Stromal cell of bone marrow (primary cell): ENCODE measurements at regions not wholly inside any gene's neighbourhood (a gene's known extent, or its start where the extent isn't known, plus 50 kb on each side); places are given as distances from the start of the nearest gene placed in this dataset.
"Not testable (repeated sequence)": the region's sequence is repeated elsewhere in the genome, so short reads cannot be mapped to it uniquely, and the experiment has no call there.

Experiments
- DNase-seq: peaks from one replicate; pipeline ENCODE4 v3.0.0-alpha.2; 2012; ENCODE audit warnings: low read depth

DNA sequence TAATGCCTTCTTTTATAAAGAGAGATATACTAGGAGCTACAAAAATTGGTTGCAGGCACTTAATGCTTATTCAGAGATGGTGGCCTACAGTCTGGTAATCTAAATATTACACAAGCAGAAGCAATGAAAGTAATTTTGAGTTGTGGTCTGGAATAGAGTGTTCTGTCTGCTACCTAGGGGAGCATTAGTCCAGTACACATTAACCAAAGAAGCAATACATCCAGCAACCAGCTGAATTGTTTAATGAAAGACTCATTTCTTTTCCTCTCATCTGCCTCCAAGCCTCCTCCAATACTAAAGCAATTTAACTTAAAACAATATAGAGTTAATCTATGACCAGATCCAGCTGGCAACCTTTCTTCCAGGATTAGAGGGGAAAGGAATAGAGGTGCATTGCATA is 877.1 kb upstream of the CNTN5 start:
- no peak for DNase-seq

DNA sequence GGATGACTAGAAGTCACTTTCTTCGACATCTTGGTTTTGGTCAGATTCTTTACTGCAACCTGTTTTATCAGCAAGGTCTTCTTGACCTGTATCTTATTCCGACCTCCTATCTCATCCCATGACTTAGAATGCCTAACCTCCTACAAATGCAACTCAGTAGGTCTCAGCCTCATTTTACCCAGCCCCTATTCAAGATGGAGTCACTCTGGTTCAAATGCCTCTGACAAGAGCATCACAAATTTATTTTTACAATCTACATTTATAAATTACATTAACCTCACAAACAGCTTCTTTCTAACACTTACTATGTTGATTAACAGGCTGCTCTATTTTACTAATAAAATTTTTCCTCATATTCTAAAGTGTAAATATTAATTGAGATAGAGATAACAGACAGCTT is 867.0 kb upstream of the CNTN5 start:
- no peak for DNase-seq

DNA sequence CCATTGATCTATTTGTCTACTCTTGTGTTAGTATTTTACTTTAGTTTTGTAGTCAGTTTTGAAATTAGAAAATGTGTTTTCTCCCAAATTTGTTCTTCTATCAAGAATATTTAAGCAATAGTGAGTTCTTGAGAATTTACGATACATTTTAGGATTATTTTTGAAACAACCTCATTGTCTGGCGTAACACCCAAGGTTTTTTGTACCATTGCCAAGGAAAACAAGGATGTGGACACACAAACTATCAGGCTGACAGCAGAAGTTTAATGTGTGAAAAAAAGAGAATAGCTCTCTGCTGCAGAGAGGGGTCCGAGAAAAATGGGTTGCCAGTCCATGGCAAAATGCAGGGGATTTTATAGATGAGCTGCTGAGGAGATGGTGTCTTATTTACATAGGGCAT is 865.1 kb upstream of the CNTN5 start:
- no peak for DNase-seq

DNA sequence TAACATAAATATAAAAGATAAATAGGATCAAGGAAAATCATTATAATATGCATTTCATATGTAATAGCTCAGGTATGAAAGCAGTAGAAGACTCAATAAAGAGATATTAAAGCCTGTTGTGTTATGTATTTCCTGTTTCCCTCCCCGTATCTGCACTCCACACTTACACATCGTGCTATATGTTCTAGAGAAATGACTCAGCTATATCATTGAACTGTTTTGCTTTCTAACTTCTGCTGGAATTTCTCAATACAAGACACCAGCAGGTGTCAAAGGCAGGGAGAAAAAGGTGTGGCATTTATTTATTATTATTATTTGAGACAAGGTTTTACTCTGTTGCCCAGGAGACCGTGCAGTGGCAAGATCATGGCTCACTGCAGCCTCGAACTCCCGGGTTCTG is 842.8 kb upstream of the CNTN5 start:
- no peak for DNase-seq

DNA sequence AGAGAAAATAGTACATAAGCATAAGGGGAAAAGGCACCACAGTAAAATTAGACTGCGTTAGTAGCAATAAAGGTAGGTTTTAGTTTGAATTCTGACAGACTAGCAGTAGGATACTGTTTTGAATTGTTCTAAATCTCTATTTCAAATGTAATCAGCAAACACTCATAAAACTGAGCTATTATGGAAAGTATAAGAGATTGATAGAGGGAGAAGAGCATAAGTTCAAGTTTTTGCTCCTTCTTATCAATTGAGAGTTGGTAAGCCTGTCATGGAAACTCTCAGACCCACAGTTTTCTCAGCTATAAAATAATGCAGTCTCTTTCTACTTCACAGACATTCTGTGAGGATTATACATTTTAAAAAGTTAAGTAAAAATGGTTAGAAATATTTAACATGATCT is 840.2 kb upstream of the CNTN5 start:
- DNase-seq, result no peak

DNA sequence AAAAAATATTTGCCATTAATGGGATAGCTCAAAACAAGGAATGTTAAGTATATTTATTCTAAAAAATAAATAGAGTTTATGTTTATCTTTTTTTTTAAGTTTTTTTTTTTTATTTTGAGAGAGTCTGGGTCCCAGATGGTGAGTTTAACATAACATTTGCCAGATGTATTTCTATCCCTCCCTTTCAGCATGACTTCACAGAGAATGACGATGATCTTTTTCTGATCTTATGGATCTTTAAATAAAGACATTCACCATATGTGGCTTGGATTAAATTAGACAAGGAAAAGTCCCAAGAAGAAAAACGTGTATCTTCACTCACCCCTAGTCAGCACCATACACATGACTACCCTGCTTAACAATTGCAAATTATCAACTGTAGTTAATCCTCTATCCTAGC is 839.8 kb upstream of the CNTN5 start:
- no peak for DNase-seq

DNA sequence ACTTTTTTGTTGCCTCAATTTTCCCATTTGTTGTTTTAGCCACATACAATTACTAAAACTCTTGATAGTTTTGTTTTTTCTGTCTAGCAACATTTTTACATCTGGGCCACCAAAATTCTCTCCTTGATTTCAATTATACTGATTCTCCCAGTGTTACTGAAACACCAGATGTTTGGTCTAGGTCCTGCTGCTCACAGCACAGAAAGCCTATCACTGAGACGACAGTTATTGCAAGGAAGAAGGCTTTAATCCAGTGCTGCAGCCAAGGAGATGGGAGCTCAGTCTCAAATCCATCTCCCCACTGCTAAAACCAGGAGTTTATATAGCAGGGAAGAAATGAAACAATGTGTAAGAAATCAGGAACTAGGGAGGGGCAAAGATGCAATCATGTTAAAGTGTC is 837.7 kb upstream of the CNTN5 start:
- DNase-seq, result no peak

DNA sequence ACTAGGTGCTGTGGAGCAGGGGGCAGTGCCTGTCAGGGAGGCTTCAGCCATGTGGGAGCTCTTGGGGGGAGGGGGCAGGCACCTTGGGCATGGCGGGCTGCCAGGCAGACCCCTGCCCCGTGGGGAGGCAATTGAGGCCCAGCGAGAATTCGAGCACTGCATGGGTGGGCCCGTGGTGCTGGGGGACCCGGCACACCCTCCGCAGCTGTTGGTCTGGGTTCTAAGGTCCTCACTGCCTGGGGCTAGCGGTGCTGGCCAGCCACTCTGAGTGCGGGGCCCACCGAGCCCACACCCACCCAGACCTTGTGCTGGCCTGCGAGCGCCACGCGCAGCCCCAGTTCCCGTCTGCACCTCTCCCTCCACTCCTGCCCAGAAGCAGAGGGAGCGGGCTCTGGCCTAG is 835.5 kb upstream of the CNTN5 start:
- DNase-seq, result no peak

DNA sequence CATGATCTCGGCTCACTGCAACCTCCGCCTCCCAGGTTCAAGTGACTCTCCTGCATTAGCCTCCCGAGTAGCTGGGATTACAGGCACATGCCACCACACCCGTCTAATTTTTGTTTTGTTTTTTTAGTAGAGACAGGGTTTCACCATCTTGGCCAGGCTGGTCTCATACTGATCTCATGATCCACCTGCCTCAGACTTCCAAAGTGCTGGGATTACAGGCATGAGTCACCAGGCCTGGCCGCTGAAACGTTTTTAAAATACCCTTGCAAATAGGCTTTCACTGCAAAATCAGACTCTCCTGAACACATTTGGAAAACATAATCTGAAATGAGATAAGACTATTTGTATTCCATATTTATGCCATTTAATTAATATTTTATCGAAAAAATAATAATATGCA is 826.1 kb upstream of the CNTN5 start:
- no peak for DNase-seq

DNA sequence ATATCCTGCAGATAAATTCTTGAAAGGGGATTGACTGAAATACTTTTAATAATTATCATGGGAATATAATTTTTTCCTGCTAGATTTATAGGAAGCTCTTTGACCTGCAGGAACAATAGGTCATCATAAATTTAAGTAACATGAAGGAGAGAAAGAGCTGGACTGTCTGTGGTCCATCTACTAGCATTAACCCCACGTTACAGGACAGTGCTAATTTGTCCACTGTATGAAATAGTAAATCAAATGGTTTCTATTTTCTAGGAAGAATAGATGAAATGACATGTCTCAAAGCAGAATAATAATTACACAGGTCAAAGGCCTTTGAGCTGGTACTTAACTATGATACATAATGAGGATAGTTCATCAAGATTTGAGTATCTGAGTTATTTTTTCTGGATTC is 825.4 kb upstream of the CNTN5 start:
- no peak for DNase-seq

DNA sequence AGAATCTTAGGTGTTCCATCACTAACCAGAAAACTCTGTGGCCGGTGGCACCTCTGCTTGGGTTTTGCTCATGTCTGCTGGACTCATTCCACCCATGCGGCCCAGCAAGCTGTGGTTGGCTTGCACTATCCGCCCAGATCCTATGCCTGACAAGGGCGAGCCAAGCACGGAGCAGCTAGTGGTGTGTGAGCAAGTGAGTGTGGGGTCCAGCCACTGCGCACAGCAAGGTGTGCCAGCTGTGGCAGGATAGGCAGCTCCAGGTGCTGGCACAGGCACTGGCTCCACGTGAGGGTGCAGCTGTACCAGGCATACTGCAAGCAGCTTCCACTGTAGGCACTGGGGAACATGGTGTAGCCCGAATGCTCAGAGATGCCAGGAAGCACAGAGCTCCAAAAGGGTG is 813.7 kb upstream of the CNTN5 start:
- no peak for DNase-seq

DNA sequence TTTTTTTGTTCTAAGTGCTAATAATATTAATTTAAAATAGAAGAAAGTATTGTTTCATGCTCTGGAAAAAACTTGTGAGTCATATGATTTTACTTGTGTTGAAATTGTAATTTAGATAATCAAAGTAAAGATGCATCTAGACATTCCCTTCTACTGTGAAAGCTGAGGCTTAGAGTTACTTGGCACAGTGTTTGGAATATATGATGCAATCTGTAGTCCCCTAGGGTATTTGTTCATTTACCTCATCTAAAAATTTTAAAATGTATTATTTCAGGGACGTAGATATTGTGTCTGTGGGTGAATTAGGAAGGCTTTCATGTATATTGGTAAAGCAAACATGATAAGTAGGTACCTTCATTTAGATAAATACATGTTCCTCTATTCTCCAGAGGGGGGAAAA is 793.5 kb upstream of the CNTN5 start:
- DNase-seq, result no peak

DNA sequence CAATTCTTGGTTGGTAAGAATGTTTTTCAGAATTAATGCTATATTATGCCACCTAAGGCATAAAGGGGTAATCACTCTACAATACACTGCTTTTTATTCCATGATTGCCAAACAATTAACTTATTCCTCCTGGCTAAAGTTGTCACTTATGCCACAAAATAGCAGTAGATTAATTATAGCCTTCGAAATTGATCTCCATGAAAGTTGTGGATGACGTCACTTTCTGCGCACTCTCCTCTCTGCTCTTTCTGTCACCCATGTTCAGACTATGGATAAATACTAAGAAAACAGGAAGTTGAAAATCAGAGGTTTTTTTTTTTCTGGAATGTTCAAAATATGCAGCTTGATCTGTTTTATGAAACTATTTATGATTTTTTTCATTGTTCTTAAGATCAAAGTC is 790.1 kb upstream of the CNTN5 start:
- DNase-seq, result no peak

DNA sequence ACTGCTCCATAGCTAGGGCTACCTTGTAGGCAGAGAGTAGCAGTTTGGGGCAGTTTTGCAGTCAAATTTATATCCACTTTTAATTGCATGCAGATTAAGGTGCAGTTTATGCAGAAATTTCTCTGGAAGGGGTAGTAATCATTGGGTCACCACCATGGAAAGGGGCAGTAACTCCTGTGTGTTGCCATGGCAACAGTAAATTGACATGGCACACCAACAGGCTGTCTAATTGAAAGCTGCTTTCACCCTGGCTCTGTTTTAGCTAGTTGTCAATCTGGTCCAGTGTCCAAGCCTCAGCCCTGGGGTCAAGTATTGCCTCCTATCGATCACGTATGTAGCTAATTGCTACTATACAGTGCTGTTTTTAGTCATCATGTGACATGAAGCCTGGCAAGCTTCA is 786.1 kb upstream of the CNTN5 start:
- DNase-seq, result no peak

DNA sequence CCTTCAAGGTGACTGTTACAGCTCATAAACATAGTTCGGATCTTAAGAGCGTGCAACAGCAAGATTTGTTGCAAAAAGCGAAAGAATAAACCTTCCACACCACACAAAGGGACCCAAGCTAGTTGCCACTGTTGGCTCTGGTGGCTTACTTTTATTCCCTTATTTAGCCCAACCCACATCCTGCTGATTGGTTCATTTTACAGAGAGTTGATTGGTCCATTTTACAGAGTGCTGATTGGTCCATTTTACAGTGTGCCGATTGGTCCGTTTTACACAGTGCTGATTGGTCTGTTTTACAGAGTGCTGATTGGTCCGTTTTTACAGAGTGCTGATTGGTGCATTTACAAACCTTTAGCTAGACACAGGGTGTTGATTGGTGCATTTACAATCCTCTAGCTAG is 776.9 kb upstream of the CNTN5 start:
- DNase-seq, result no peak

DNA sequence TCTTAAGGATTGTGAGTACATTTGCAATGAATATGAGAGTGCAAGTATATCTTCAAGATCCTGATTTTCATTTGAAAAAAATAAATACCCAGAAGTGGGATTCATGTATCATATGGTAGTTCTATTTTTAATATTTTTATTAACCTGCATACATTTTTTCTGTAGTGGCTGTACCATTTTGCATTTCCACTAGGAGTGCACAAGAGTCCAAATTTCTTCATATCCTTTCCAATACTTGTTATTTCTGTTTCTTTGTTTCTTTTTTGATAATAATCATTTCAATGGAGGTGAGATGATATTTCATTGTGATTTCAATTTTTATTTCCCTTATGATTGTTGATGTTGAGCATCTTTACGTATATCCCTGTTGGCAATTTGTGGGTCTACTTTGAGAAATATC is 759.8 kb upstream of the CNTN5 start:
- DNase-seq, result no peak

DNA sequence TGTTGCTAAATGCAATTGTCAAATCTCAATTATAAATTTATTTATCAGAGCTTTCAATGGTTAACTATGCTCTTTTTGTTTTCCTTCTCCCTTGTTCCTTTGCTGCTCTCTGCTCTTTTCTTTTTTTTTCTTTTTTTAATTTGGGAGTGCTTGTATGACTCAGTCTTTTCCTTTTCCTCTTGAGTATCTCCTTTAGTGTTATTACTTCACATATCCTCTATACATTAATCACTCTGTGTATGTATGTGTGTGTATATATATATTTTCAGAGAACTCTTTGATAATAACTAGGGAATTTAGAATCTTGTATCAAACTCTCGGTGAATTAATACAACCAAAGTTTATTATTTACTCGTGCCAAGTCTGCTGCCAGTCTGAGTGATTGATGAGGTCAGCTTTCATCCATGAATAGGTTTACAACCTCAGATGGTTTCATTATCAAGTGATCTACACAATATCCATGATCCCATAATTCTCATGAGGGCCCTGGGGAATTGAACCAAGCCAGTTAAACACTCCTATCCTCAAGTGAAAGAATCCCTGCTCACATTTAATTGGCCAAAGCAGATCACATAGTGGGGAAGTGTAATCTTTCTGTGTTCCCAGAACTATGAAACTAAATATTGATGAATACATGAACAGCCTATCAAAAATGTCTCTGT is 743.4 kb upstream of the CNTN5 start:
- DNase-seq, result no peak

DNA sequence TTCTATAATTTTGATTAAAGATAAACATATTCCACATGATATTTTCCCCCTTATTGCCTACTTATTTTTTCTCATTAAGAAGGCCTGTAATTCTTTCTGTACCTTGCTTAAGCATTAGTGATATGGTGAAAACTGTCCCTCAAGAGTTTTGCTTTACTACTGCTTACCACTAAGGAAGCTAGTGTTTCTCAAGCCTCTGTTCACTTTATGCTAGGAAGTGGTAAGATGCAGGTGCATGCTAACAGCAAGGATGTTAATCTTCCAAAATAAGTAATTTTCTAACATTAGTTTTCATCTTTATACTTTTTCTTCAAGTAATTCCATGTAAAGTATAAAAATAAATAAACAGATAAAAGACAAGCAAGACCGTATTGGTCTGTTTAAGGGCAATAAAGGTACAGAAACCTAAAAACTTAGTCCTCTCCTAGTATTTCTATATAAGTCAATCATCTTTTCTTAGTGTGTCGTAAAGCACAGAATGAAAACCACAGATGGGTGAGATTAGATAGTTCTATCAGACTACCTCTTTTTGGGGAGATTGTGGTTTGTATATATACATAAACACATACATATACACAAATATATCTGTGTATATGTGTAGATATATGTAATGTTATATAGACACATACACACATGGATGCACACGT is 731.0 kb upstream of the CNTN5 start:
- no peak for DNase-seq

DNA sequence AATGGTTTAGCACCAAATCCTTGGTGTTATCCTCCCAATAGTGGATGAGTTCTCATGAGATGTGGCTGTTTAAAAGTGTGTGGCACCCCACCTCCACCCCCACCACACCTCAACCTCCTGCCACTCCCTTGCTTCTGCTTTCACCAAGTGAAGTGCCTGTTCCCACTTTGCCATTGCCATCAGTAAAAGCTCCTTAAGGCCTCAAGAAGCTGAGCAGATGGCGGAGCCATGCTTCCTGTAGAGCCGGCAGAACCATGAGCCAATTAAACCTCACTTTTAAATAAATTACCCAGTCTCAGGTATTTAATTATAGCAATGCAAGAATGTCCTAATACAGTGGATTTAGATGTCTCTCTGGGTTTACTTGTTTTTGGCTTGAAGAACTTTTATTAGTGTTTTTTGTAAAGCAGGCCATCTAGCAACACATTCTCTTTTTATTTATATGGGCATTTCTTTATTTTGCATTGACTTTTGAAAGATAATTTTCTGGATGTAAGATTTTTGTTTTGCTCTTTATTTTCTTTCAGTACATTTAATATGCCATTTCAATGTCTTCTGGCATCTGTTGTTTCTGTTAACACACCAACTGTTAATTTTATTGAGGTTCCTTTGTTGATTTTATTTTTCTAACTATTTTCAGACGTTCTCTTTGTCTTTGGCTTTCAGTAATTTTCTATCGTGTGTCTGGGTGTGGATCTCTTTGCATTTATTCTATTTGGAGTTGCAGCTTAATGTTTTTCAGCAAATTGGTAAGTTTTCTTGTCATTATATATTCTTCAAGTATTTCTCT is 724.5 kb upstream of the CNTN5 start:
- DNase-seq, result no peak

DNA sequence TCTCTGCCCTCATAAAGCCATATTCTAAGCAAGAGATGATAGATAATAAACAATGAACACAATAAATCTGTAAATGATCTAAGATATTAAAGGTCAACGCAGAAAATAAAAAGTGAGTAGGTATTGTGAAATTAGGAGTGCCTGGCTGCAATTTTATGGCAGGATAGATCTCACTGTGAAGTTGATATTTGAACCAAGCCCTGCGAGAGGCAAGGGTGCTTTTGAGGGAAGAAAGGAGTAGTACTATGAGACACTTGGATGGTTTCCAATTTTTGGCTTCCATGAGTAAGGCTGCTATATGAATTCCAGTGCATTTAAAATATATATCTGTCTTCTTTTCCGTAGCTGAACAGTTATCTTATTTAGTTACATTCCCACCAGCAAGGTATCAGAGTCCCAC is 720.0 kb upstream of the CNTN5 start:
- no peak for DNase-seq

DNA sequence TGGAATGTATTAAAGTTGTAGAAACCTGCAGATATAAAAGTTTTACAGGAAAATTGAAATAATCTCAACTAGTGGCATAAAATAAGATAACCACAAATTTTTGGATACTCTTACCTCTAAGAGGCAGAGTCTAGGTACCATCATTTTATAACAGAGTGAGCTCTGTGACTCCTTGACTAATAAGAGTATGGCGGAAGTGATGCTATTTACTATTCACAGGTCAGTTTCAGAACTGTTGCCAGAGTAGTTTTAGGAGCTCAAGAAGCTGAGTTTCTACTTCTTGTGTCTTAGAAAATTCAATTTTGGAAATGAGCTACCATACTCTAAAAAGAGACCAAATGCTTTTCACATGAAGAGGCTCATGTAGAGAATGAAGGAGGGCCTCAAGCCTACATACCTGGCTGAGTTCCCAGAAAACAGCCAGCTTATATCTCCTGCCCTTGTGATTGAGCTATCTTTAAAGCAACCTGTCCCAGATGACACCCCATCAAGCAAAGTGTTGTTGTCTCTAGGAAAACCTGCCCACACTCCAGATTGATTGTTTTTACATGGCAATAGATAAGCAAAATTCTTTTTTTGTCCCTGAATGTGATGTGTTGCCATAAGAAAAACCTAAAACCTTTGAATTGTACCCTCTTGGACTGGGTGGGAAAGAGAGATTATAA is 712.8 kb upstream of the CNTN5 start:
- no peak for DNase-seq

DNA sequence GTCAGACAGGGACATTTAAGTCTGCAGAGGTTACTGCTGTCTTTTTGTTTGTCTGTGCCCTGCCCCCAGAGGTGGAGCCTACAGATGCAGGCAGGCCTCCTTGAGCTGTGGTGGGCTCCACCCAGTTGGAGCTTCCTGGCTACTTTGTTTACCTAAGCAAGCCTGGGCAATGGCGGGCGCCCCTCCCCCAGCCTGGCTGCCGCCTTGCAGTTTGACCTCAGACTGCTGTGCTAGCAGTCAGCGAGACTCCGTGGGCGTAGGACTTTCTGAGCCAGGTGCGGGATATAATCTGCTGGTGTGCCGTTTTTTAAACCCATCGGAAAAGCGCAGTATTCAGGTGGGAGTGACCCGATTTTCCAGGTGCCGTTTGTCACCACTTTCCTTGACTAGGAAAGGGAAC is 690.4 kb upstream of the CNTN5 start:
- DNase-seq, result not testable (repeated sequence)

DNA sequence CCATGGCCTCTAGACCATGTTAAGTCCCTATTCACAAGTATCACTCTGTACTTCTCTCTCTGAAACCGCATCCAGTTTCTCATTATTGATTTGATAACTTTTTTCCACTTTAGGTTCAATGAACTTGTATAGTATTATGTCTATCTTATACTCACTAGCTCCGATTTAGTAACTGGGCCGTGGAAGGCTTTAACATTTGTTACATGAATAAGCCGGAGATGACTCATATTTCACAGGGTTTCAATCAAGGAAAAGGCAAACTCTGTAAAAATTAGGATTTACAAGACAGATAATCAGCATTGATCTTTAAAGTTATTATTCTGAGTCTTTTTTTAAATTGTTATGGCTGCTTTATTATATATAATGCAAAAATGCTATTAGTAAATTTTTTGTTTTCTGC is 662.2 kb upstream of the CNTN5 start:
- no peak for DNase-seq
